ENCODE measurements at regions not wholly inside any gene's neighbourhood (a gene's known extent, or its start where the extent isn't known, plus 50 kb on each side); places are given as distances from the start of the nearest gene placed in this dataset.

DNA sequence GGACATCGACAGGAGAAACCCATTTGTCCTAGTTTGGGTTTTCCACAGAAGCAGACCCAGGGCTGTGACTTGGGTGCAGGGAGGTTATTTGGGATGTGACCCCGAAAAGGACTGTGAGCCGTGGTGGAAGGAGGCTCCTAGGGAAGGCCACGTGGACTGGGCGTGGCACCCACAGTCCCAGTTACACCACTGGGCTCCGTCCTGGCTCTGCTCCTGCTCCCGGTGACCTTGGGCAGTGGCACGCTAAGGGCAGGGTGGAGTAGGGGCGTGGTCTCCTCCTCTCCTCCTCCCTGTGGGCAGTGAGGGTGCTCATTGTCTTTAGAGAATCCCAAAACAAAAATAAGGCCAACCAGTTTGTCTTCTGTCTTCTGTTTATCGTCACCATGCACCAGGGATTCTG is 190.1 kb downstream of the GADD45G start:
- peaks cover 0 to 21% of the 10 kb centered on the region in 2 experiments; a peak in 1 of 4 replicates for H3K4me1 ChIP-seq (ENCODE audit: control insufficient read depth in 1 of 2, insufficient read depth in 2 of 2, low read depth in 1 of 2, low read length in 1 of 2)
- TF ChIP-seq USF2 (IDR thresholded peaks at IDR 0.05; ENCODE audit: borderline replicate concordance, low read depth, low read length), result no peak
- TF ChIP-seq RCOR1 (IDR thresholded peaks at IDR 0.05; ENCODE audit: low read length), result no peak
- no peak for TF ChIP-seq POLR2AphosphoS5 (IDR thresholded peaks at IDR 0.05; ENCODE audit: low read depth, low read length)
- no peak for TF ChIP-seq ELF1 (IDR thresholded peaks at IDR 0.05)
- TF ChIP-seq EP300 (IDR thresholded peaks at IDR 0.05; ENCODE audit: borderline replicate concordance in 1 of 2, low read depth in 1 of 2, low read length in 1 of 2), result no peak
- TF ChIP-seq SIN3A (IDR thresholded peaks at IDR 0.05; ENCODE audit: borderline replicate concordance, low read depth, low read length), result no peak
- TF ChIP-seq RAD21 (IDR thresholded peaks at IDR 0.05; ENCODE audit: low read length), result no peak
- no peak for TF ChIP-seq MXI1 (IDR thresholded peaks at IDR 0.05; ENCODE audit: low read depth, low read length)
- POLR2A ChIA-PET, result no interaction called here
- H3K79me2 ChIP-seq (ENCODE audit: insufficient read depth), result no peaks in the 10 kb centered on the region
- WGBS (ENCODE audit: low lambda C conversion rate), result 55% methylated on average over 6 of the region's 10 CpGs
- no peak overlapping the region for H3K4me2 ChIP-seq
- H3F3A ChIP-seq (replicated peaks; ENCODE audit: insufficient read depth), result no peaks in the 10 kb centered on the region
- no peak overlapping the region for H2AFZ ChIP-seq (ENCODE audit: low read depth)
- CTCF ChIA-PET, result no interaction called here
- H3K9me3 ChIP-seq, result no peaks in the 10 kb centered on the region
- H3K9ac ChIP-seq, result no peak overlapping the region
- H4K20me1 ChIP-seq (ENCODE audit: insufficient read depth), result no peaks in the 10 kb centered on the region
- no peaks in the 10 kb centered on the region for H3K27me3 ChIP-seq (ENCODE audit: insufficient read depth)
- no peaks in the 10 kb centered on the region for H3K9me2 ChIP-seq
- H3K36me3 ChIP-seq (replicated peaks in 1 of 2; ENCODE audit: control insufficient read depth in 1 of 2, insufficient read depth in 2 of 2, low read length in 1 of 2), result no peaks in the 10 kb centered on the region
- no peak for DNase-seq
- no peak overlapping the region for H3K4me3 ChIP-seq (ENCODE audit: low read depth in 2 of 2, low read length in 1 of 2)
- no peak overlapping the region for H3K27ac ChIP-seq (ENCODE audit: low read depth in 2 of 2, low read length in 1 of 2)

GRCh38 chr9:89795538-89796195 is 190.9 kb downstream of the GADD45G start:
- no peaks in the 10 kb centered on the region for H3F3A ChIP-seq (replicated peaks; ENCODE audit: insufficient read depth)
- ChIA-PET CTCF (no interaction called here), POLR2A (no interaction called here)
- no peaks in the 10 kb centered on the region for H3K9me2 ChIP-seq
- no peak overlapping the region for H3K9ac ChIP-seq
- no peak overlapping the region for H2AFZ ChIP-seq (ENCODE audit: low read depth)
- H3K4me1 ChIP-seq (ENCODE audit: control insufficient read depth in 1 of 2, insufficient read depth in 2 of 2, low read depth in 1 of 2, low read length in 1 of 2), result peaks cover 0 to 22% of the 10 kb centered on the region in 2 experiments; a peak in 1 of 4 replicates
- DNase-seq, result no peak
- TF ChIP-seq EP300 (IDR thresholded peaks at IDR 0.05; ENCODE audit: borderline replicate concordance in 1 of 2, low read depth in 1 of 2, low read length in 1 of 2), result no peak
- TF ChIP-seq RXRA (IDR thresholded peaks at IDR 0.05; ENCODE audit: borderline replicate concordance, low read depth), result no peak
- no peak for TF ChIP-seq NRF1 (IDR thresholded peaks at IDR 0.05; ENCODE audit: low read depth, low read length)
- H3K36me3 ChIP-seq (replicated peaks in 1 of 2; ENCODE audit: control insufficient read depth in 1 of 2, insufficient read depth in 2 of 2, low read length in 1 of 2), result no peaks in the 10 kb centered on the region
- no peak overlapping the region for H3K27ac ChIP-seq (ENCODE audit: low read depth in 2 of 2, low read length in 1 of 2)
- no peaks in the 10 kb centered on the region for H3K9me3 ChIP-seq
- no peak overlapping the region for H3K4me3 ChIP-seq (ENCODE audit: low read depth in 2 of 2, low read length in 1 of 2)
- H3K4me2 ChIP-seq, result no peak overlapping the region
- no peaks in the 10 kb centered on the region for H3K79me2 ChIP-seq (ENCODE audit: insufficient read depth)
- WGBS (ENCODE audit: low lambda C conversion rate), result 37% methylated on average over 10 of the region's 10 CpGs
- H3K27me3 ChIP-seq (ENCODE audit: insufficient read depth), result no peaks in the 10 kb centered on the region
- H4K20me1 ChIP-seq (ENCODE audit: insufficient read depth), result no peaks in the 10 kb centered on the region

- DNase-seq, result no peak
- Histone ChIP-seq H3K4me2 (no peak overlapping the region), H3F3A (replicated peaks; ENCODE audit: insufficient read depth) (no peaks in the 10 kb centered on the region), H3K27me3 (ENCODE audit: insufficient read depth) (no peaks in the 10 kb centered on the region), H3K9me3 (no peaks in the 10 kb centered on the region), H4K20me1 (ENCODE audit: insufficient read depth) (no peaks in the 10 kb centered on the region), H3K4me1 (ENCODE audit: control insufficient read depth in 1 of 2, insufficient read depth in 2 of 2, low read depth in 1 of 2, low read length in 1 of 2) (peaks cover 0 to 24% of the 10 kb centered on the region in 2 experiments; a peak in 1 of 4 replicates), H3K36me3 (replicated peaks in 1 of 2; ENCODE audit: control insufficient read depth in 1 of 2, insufficient read depth in 2 of 2, low read length in 1 of 2) (no peaks in the 10 kb centered on the region), H3K79me2 (ENCODE audit: insufficient read depth) (no peaks in the 10 kb centered on the region), H2AFZ (ENCODE audit: low read depth) (no peak overlapping the region), H3K4me3 (ENCODE audit: low read depth in 2 of 2, low read length in 1 of 2) (no peak overlapping the region), H3K9me2 (no peaks in the 10 kb centered on the region), H3K9ac (no peak overlapping the region), H3K27ac (ENCODE audit: low read depth in 2 of 2, low read length in 1 of 2) (no peak overlapping the region)
- TF ChIP-seq TCF12 (IDR thresholded peaks at IDR 0.05) (no peak), EZH2phosphoT487 (IDR thresholded peaks at IDR 0.05; ENCODE audit: borderline replicate concordance, low read depth) (no peak), RFX5 (IDR thresholded peaks at IDR 0.05; ENCODE audit: low read length) (no peak), FOSL2 (IDR thresholded peaks at IDR 0.05; ENCODE audit: borderline replicate concordance, low read depth) (no peak), MAX (IDR thresholded peaks at IDR 0.05; ENCODE audit: low read depth) (no peak), POLR2AphosphoS5 (IDR thresholded peaks at IDR 0.05; ENCODE audit: low read depth, low read length) (no peak), FOXJ3 (CRISPR knock-in tag; IDR thresholded peaks at IDR 0.05) (no peak), GATA2 (CRISPR knock-in tag; IDR thresholded peaks at IDR 0.05) (no peak), YY1 (IDR thresholded peaks at IDR 0.05; ENCODE audit: low read depth) (no peak), IRF3 (IDR thresholded peaks at IDR 0.05; ENCODE audit: low read depth, low read length) (no peak), SMC3 (IDR thresholded peaks at IDR 0.05; ENCODE audit: low read depth, low read length) (no peak), CHD2 (IDR thresholded peaks at IDR 0.05; ENCODE audit: low read length, partially characterized antibody) (no peak), TAF1 (IDR thresholded peaks at IDR 0.05; ENCODE audit: borderline replicate concordance, low read depth, low read length) (no peak), RCOR1 (IDR thresholded peaks at IDR 0.05; ENCODE audit: low read length) (no peak), NFIC (IDR thresholded peaks at IDR 0.05; ENCODE audit: borderline replicate concordance) (no peak)
- ChIA-PET CTCF (no interaction called here), POLR2A (no interaction called here)
- WGBS (ENCODE audit: low lambda C conversion rate), result 22% methylated on average over 6 of the region's 6 CpGs
Measured at GRCh38 chr9:89796606-89797005, 191.8 kb downstream of the GADD45G start.

Measured in SK-N-SH (cell line).